Panc1 (cell line): ENCODE measurements at regions not wholly inside any gene's neighbourhood (a gene's known extent, or its start where the extent isn't known, plus 50 kb on each side); places are given as distances from the start of the nearest gene placed in this dataset.

Experiments used
- ATAC-seq: fragments of 200-7000 bp; cut with Tn5 transposase; 2 replicates; pipeline ENCODE4 v1.9.1; 2020; ENCODE audit warnings: mild to moderate bottlenecking, moderate library complexity
- BruUV-seq: library from RNA; stranded (reverse); fragments of 400-500 nt; replicated peaks from 2 replicates; lab custom pipeline; 2021; lab: Mats Ljungman, UMichigan
- CTCF ChIA-PET: fragments of 300-600 bp; sonication (Branson Sonifier 250); formaldehyde crosslinking; loops from one replicate; lab custom pipeline; 2022; ENCODE audit warnings: antibody characterized with exemption; lab: Charles Lee
- POLR2A ChIA-PET: fragments of 300-600 bp; sonication (Branson Sonifier 250); formaldehyde crosslinking; loops from one replicate; lab custom pipeline; 2022; ENCODE audit warnings: antibody characterized with exemption; lab: Charles Lee
- DNase-seq: peaks from one replicate; pipeline ENCODE4 v3.0.0-alpha.2; 2010; ENCODE audit warnings: low read depth, low spot score
- H3K27ac ChIP-seq: 2 replicates; pipeline ENCODE4 v1.5.1; 2011; ENCODE audit warnings: mild to moderate bottlenecking, low read length, inconsistent platforms
- H3K27me3 ChIP-seq: fragments of 200-500 bp; sonication (Bioruptor generic); 2 replicates; pipeline ENCODE4 v1.6.0; 2014; ENCODE audit warnings: low read length, inconsistent platforms; ENCODE audit not compliant: control insufficient read depth, insufficient read depth
- H3K36me3 ChIP-seq: fragments of 200-500 bp; sonication (Bioruptor generic); 2 replicates; pipeline ENCODE4 v1.5.1; 2014; ENCODE audit warnings: inconsistent platforms, mild to moderate bottlenecking, low read length, moderate library complexity; ENCODE audit not compliant: control insufficient read depth, insufficient read depth
- H3K4me1 ChIP-seq: 2 replicates; pipeline ENCODE4 v1.5.1; 2011; ENCODE audit warnings: inconsistent platforms, mild to moderate bottlenecking, low read length, moderate library complexity; ENCODE audit not compliant: control insufficient read depth, insufficient read depth
- H3K4me3 ChIP-seq, 2 experiments: 2 replicates each; pipeline ENCODE4 v1.5.1; 2011 to 2012; ENCODE audit warnings: low read depth in 2 of 2, low read length in 2 of 2, mild to moderate bottlenecking in 2 of 2, inconsistent platforms in 1 of 2, moderate library complexity in 1 of 2
- H3K9me3 ChIP-seq: fragments of 200-500 bp; sonication (Bioruptor generic); 2 replicates; pipeline ENCODE4 v1.5.1; 2014; ENCODE audit warnings: low read depth, mild to moderate bottlenecking, inconsistent platforms, low read length, moderate library complexity; ENCODE audit not compliant: control insufficient read depth, insufficient read depth
- POLR2AphosphoS5 ChIP-seq: IDR thresholded peaks from 2 replicates; pipeline ENCODE4 v1.6.1; 2012; ENCODE audit warnings: mild to moderate bottlenecking, low read depth, low read length, moderate library complexity
- SIN3A ChIP-seq: IDR thresholded peaks from 2 replicates; pipeline ENCODE4 v1.6.1; 2012; ENCODE audit warnings: low read depth, mild to moderate bottlenecking, low read length, moderate library complexity, borderline replicate concordance; ENCODE audit not compliant: insufficient read depth
- TCF7L2 ChIP-seq: IDR thresholded peaks from 2 replicates; pipeline ENCODE4 v1.6.1; 2011; ENCODE audit warnings: mild to moderate bottlenecking, low read depth, low read length, inconsistent platforms
- in situ Hi-C: cut with HindIII; loops from 2 replicates; pipeline ENCODE4 v1.10.0; 2016; ENCODE audit warnings: low sequenced_read_pairs, low pct_unique_long_range_greater_than_20kb
- intact Hi-C: fragments of 100-400 bp; cut with micrococcal nuclease; formaldehyde crosslinking; loops from one replicate; pipeline ENCODE4 v1.10.0; 2022; ENCODE audit not compliant: unreplicated experiment
- TF ChIP-seq, protein P1 (sequence below), 2 experiments: IDR thresholded peaks; 2 replicates each; pipeline ENCODE4 v1.6.1; 2011 to 2012; ENCODE audit warnings: low read depth in 2 of 2, control low read depth in 1 of 2, low read length in 1 of 2, mild to moderate bottlenecking in 1 of 2, moderate library complexity in 1 of 2; ENCODE audit not compliant: insufficient read depth in 1 of 2
- TF ChIP-seq, protein P2 (sequence below): fragments of 450-650 bp; IDR thresholded peaks from 2 replicates; pipeline ENCODE4 v1.5.1; 2017; ENCODE audit warnings: mild to moderate bottlenecking

DNA sequence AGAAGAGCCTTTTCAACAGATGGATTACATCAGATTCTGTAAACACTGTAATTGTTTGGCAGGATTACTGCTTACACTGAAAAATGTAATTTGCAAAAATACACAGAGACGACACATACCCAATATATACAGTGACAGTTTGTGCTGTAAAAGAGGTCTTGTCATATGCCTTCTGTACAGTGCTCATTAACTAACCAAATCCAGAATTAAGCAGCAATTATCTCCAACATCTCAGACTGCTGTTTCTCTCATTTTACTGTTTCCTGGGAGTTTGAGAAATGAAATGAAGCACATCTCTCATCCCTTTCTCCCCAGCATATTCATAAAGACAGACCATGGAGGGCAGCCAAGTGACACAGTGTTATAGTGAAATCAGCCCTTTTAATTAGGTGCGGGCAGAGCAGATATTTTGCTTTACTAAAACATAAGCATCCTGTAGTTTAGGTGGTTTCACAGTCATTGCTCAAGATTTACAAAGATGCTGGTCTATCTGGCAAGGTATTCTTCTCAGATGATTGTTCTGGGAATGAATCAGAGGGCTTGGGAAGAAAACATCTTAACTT lies 618.4 kb upstream of the USP24 start:
- no TSS peak for BruUV-seq
- POLR2A ChIA-PET: no interaction called here
- Histone ChIP-seq H3K36me3 (no peaks in the 10 kb centered on the region), H3K4me3 (no peak overlapping the region), H3K4me1 (no peaks in the 10 kb centered on the region), H3K27ac (no peak overlapping the region), H3K9me3 (no peaks in the 10 kb centered on the region), H3K27me3 (no peaks in the 10 kb centered on the region)
- DNase-seq: no peak
- in situ Hi-C loops (no loop called here), intact Hi-C loops (no loop called here)
- ATAC-seq: no peak
- CTCF ChIA-PET: no interaction called here
- TF ChIP-seq, protein P1, sequence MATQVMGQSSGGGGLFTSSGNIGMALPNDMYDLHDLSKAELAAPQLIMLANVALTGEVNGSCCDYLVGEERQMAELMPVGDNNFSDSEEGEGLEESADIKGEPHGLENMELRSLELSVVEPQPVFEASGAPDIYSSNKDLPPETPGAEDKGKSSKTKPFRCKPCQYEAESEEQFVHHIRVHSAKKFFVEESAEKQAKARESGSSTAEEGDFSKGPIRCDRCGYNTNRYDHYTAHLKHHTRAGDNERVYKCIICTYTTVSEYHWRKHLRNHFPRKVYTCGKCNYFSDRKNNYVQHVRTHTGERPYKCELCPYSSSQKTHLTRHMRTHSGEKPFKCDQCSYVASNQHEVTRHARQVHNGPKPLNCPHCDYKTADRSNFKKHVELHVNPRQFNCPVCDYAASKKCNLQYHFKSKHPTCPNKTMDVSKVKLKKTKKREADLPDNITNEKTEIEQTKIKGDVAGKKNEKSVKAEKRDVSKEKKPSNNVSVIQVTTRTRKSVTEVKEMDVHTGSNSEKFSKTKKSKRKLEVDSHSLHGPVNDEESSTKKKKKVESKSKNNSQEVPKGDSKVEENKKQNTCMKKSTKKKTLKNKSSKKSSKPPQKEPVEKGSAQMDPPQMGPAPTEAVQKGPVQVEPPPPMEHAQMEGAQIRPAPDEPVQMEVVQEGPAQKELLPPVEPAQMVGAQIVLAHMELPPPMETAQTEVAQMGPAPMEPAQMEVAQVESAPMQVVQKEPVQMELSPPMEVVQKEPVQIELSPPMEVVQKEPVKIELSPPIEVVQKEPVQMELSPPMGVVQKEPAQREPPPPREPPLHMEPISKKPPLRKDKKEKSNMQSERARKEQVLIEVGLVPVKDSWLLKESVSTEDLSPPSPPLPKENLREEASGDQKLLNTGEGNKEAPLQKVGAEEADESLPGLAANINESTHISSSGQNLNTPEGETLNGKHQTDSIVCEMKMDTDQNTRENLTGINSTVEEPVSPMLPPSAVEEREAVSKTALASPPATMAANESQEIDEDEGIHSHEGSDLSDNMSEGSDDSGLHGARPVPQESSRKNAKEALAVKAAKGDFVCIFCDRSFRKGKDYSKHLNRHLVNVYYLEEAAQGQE (IDR thresholded peaks at IDR 0.05; ENCODE audit: insufficient read depth in 1 of 2, low read depth in 2 of 2, low read length in 1 of 2): no peak
- TF ChIP-seq SIN3A: no peak
- TF ChIP-seq, protein P2, sequence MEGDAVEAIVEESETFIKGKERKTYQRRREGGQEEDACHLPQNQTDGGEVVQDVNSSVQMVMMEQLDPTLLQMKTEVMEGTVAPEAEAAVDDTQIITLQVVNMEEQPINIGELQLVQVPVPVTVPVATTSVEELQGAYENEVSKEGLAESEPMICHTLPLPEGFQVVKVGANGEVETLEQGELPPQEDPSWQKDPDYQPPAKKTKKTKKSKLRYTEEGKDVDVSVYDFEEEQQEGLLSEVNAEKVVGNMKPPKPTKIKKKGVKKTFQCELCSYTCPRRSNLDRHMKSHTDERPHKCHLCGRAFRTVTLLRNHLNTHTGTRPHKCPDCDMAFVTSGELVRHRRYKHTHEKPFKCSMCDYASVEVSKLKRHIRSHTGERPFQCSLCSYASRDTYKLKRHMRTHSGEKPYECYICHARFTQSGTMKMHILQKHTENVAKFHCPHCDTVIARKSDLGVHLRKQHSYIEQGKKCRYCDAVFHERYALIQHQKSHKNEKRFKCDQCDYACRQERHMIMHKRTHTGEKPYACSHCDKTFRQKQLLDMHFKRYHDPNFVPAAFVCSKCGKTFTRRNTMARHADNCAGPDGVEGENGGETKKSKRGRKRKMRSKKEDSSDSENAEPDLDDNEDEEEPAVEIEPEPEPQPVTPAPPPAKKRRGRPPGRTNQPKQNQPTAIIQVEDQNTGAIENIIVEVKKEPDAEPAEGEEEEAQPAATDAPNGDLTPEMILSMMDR: no peak
- TF ChIP-seq TCF7L2: no peak
- TF ChIP-seq POLR2AphosphoS5: no peak

DNA sequence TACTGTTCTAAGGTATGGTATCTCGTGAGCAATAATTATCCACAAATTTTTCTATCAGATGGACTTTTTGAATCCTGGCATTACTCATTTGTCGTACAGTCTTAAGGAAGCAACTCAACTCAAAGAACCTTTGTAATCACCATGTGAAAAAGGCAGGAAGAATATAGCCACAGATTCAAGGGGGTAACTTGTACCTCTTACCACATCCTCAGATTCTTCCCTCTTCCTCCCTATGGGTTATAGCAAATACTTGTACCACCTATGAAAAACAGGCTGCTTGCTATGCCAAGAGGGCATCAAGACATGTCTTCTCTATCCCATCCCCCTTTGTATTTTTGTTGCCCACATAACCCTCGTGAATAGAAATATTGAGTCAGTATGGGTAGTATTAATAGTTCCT lies 616.6 kb upstream of the USP24 start:
- H3K27me3 ChIP-seq: no peaks in the 10 kb centered on the region
- intact Hi-C loops: no loop called here
- in situ Hi-C loops: no loop called here
- ATAC-seq (no peak), DNase-seq (no peak)
- POLR2A ChIA-PET: no interaction called here
- no peaks in the 10 kb centered on the region for H3K36me3 ChIP-seq
- no peak overlapping the region for H3K27ac ChIP-seq
- no peak for TF ChIP-seq SIN3A
- TF ChIP-seq, protein P1 (IDR thresholded peaks at IDR 0.05; ENCODE audit: insufficient read depth in 1 of 2, low read depth in 2 of 2, low read length in 1 of 2): no peak
- TF ChIP-seq TCF7L2: no peak
- TF ChIP-seq POLR2AphosphoS5: no peak
- TF ChIP-seq, protein P2: no peak
- CTCF ChIA-PET: no interaction called here
- no peaks in the 10 kb centered on the region for H3K4me1 ChIP-seq
- H3K9me3 ChIP-seq: no peaks in the 10 kb centered on the region
- BruUV-seq: no TSS peak
- no peak overlapping the region for H3K4me3 ChIP-seq
